WERI-Rb-1 (cell line): ENCODE measurements at regions not wholly inside any gene's neighbourhood (a gene's known extent, or its start where the extent isn't known, plus 50 kb on each side); places are given as distances from the start of the nearest gene placed in this dataset.

Experiments used
- DNase-seq: peaks from one replicate; pipeline ENCODE4 v3.0.0-alpha.2; 2020
- H3K27ac ChIP-seq: fragments of 250-450 bp; sonication (Bioruptor Pico); 2 replicates; pipeline ENCODE4 v1.5.1; 2020; ENCODE audit warnings: mild to moderate bottlenecking, moderate library complexity
- H3K27me3 ChIP-seq: fragments of 250-450 bp; sonication (Bioruptor Pico); 2 replicates; pipeline ENCODE4 v1.5.1; 2021; ENCODE audit warnings: mild to moderate bottlenecking, low read depth, moderate library complexity; ENCODE audit not compliant: insufficient read depth, severe bottlenecking
- H3K36me3 ChIP-seq: fragments of 250-450 bp; sonication (Bioruptor Pico); 2 replicates; pipeline ENCODE4 v1.5.1; 2020; ENCODE audit warnings: mild to moderate bottlenecking, moderate library complexity
- H3K4me3 ChIP-seq: 2 replicates; pipeline ENCODE4 v1.5.1; 2011; ENCODE audit warnings: low read depth, mild to moderate bottlenecking, control low read depth, low read length
- H3K9me3 ChIP-seq: fragments of 250-450 bp; sonication (Bioruptor Pico); 2 replicates; pipeline ENCODE4 v1.5.1; 2021; ENCODE audit warnings: mild to moderate bottlenecking, moderate library complexity; ENCODE audit not compliant: severe bottlenecking
- TF ChIP-seq, protein P1 (sequence below): IDR thresholded peaks from 2 replicates; pipeline ENCODE4 v1.5.1; 2011; ENCODE audit warnings: low read depth, mild to moderate bottlenecking, control low read depth, inconsistent platforms, low read length

- TF ChIP-seq, protein P1, sequence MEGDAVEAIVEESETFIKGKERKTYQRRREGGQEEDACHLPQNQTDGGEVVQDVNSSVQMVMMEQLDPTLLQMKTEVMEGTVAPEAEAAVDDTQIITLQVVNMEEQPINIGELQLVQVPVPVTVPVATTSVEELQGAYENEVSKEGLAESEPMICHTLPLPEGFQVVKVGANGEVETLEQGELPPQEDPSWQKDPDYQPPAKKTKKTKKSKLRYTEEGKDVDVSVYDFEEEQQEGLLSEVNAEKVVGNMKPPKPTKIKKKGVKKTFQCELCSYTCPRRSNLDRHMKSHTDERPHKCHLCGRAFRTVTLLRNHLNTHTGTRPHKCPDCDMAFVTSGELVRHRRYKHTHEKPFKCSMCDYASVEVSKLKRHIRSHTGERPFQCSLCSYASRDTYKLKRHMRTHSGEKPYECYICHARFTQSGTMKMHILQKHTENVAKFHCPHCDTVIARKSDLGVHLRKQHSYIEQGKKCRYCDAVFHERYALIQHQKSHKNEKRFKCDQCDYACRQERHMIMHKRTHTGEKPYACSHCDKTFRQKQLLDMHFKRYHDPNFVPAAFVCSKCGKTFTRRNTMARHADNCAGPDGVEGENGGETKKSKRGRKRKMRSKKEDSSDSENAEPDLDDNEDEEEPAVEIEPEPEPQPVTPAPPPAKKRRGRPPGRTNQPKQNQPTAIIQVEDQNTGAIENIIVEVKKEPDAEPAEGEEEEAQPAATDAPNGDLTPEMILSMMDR: no peak
- no peak overlapping the region for H3K27ac ChIP-seq
- no peak overlapping the region for H3K4me3 ChIP-seq
- H3K9me3 ChIP-seq: no peaks in the 10 kb centered on the region
- H3K36me3 ChIP-seq: no peaks in the 10 kb centered on the region
- H3K27me3 ChIP-seq: peaks cover 36% of the 10 kb centered on the region
- no peak for DNase-seq
Measured at GRCh38 chr5:163172540-163173338, 264.7 kb upstream of the CCNG1 start.

DNA sequence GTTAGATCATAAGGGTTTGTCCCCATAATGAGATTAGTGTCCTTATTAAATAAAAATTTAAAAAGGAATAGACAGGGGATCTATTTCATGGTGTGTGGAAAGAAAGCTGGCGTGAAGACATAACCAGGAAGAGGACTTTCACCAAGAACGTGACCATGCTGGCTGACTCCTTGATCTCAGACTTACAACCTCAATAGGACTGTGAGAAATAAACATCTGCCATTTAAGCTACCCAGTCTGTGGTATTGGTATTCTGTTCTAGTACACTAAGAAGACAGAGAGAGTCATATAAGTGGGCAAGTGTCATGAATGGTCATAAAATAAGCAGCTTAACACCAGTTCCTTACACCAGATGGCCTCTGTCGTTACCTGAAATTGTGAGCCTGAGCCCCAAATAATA, 259.4 kb upstream of the CCNG1 start:
- H3K9me3 ChIP-seq: no peaks in the 10 kb centered on the region
- no peak for DNase-seq
- H3K27me3 ChIP-seq: peaks cover 38% of the 10 kb centered on the region
- no peak overlapping the region for H3K4me3 ChIP-seq
- H3K36me3 ChIP-seq: no peaks in the 10 kb centered on the region
- TF ChIP-seq, protein P1: no peak
- no peak overlapping the region for H3K27ac ChIP-seq

- H3K27ac ChIP-seq: no peak overlapping the region
- H3K9me3 ChIP-seq: no peaks in the 10 kb centered on the region
- no peak overlapping the region for H3K4me3 ChIP-seq
- H3K36me3 ChIP-seq: no peaks in the 10 kb centered on the region
- H3K27me3 ChIP-seq: peaks cover 22% of the 10 kb centered on the region
- TF ChIP-seq, protein P1: no peak
- no peak for DNase-seq
Measured at GRCh38 chr5:163185315-163185714, 252.1 kb upstream of the CCNG1 start.

- TF ChIP-seq, protein P1: no peak
- no peak for DNase-seq
- Histone ChIP-seq H3K4me3 (no peak overlapping the region), H3K27me3 (peaks cover 30% of the 10 kb centered on the region), H3K27ac (no peak overlapping the region), H3K36me3 (no peaks in the 10 kb centered on the region), H3K9me3 (no peaks in the 10 kb centered on the region)
Measured at GRCh38 chr5:163189023-163189553, 248.3 kb upstream of the CCNG1 start.

DNA sequence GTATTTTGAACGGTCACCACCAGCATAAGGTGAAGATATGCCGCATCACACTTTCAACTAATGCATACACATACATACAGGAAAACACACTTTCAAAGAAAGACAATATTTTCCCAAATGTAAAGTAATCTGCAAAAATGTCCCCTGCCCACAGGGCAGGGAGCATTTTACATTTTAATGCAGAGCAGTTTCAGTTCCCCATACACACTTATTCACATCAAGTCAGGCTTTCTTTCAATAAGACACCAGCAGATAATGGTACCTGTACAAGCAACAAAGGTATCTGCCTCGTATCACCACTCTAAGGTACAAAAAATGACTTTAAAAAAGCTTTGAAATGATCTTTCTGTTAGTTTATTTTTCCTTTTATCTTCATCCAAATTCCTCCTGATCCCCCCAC, 247.1 kb upstream of the CCNG1 start:
- H3K4me3 ChIP-seq: no peak overlapping the region
- no peak overlapping the region for H3K27ac ChIP-seq
- peaks cover 35% of the 10 kb centered on the region for H3K27me3 ChIP-seq
- TF ChIP-seq, protein P1: no peak
- no peaks in the 10 kb centered on the region for H3K36me3 ChIP-seq
- DNase-seq: no peak
- no peaks in the 10 kb centered on the region for H3K9me3 ChIP-seq
